H9 (cell line): ENCODE measurements at regions not wholly inside any gene's neighbourhood (a gene's known extent, or its start where the extent isn't known, plus 50 kb on each side); places are given as distances from the start of the nearest gene placed in this dataset.

ENCODE experiments used
- DNase-seq: peaks from one replicate; pipeline ENCODE4 v3.0.0-alpha.2; 2017
- H2AFZ ChIP-seq: one replicate; pipeline ENCODE4 v1.6.1; 2013; ENCODE audit warnings: mild to moderate bottlenecking, low read length, control low read depth, moderate library complexity
- H2AK5ac ChIP-seq: 2 replicates; pipeline ENCODE4 v1.6.1; 2013; ENCODE audit warnings: low read length, control low read depth, mixed read lengths; ENCODE audit not compliant: insufficient read length
- H2BK120ac ChIP-seq: one replicate; pipeline ENCODE4 v1.6.1; 2013; ENCODE audit warnings: low read depth, mild to moderate bottlenecking, low read length, control low read depth, inconsistent platforms; ENCODE audit not compliant: poor library complexity, severe bottlenecking
- H2BK12ac ChIP-seq: 2 replicates; pipeline ENCODE4 v1.6.1; 2013; ENCODE audit warnings: low read length, control low read depth, mixed read lengths, low read depth; ENCODE audit not compliant: insufficient read length
- H2BK15ac ChIP-seq: 2 replicates; pipeline ENCODE4 v1.6.1; 2013; ENCODE audit warnings: low read depth, low read length, control low read depth
- H2BK20ac ChIP-seq: one replicate; pipeline ENCODE4 v1.6.1; 2013; ENCODE audit warnings: low read depth, mild to moderate bottlenecking, low read length, control low read depth, inconsistent platforms; ENCODE audit not compliant: poor library complexity, severe bottlenecking
- H2BK5ac ChIP-seq: 2 replicates; pipeline ENCODE4 v1.6.1; 2013; ENCODE audit warnings: low read length, control low read depth, mixed read lengths; ENCODE audit not compliant: insufficient read length
- H3K14ac ChIP-seq: 2 replicates; pipeline ENCODE4 v1.6.1; 2013; ENCODE audit warnings: low read length, control low read depth; ENCODE audit not compliant: insufficient read depth
- H3K18ac ChIP-seq: 2 replicates; pipeline ENCODE4 v1.6.1; 2013; ENCODE audit warnings: low read depth, mild to moderate bottlenecking, mixed read lengths, low read length, control low read depth; ENCODE audit not compliant: insufficient read length
- H3K23ac ChIP-seq: 2 replicates; pipeline ENCODE4 v1.6.1; 2013; ENCODE audit warnings: low read length, control low read depth, mixed read lengths, low read depth; ENCODE audit not compliant: insufficient read length
- H3K23me2 ChIP-seq: 2 replicates; pipeline ENCODE4 v1.6.1; 2013; ENCODE audit warnings: low read depth, mild to moderate bottlenecking, mixed read lengths, low read length, control low read depth; ENCODE audit not compliant: insufficient read length, poor library complexity, severe bottlenecking
- H3K27ac ChIP-seq: 2 replicates; pipeline ENCODE4 v1.5.1; 2013; ENCODE audit warnings: low read length, control low read depth, mixed read lengths, low read depth; ENCODE audit not compliant: insufficient read length
- H3K27me3 ChIP-seq: 2 replicates; pipeline ENCODE4 v1.6.1; 2013; ENCODE audit warnings: low read length, control low read depth, inconsistent platforms; ENCODE audit not compliant: insufficient read depth
- H3K4ac ChIP-seq: 2 replicates; pipeline ENCODE4 v1.6.1; 2013; ENCODE audit warnings: low read depth, mild to moderate bottlenecking, control low read depth, inconsistent platforms, low read length, moderate library complexity
- H3K4me1 ChIP-seq: 2 replicates; pipeline ENCODE4 v1.6.1; 2013; ENCODE audit warnings: low read length, control low read depth, inconsistent platforms; ENCODE audit not compliant: insufficient read depth
- H3K4me2 ChIP-seq: 2 replicates; pipeline ENCODE4 v1.6.1; 2013; ENCODE audit warnings: low read length, control low read depth, mixed read lengths; ENCODE audit not compliant: insufficient read length, insufficient read depth
- H3K56ac ChIP-seq: 2 replicates; pipeline ENCODE4 v1.6.1; 2013; ENCODE audit warnings: low read depth, mild to moderate bottlenecking, mixed read lengths, low read length, control low read depth; ENCODE audit not compliant: insufficient read length
- H3K79me1 ChIP-seq: 2 replicates; pipeline ENCODE4 v1.6.1; 2013; ENCODE audit warnings: low read depth, mild to moderate bottlenecking, moderate library complexity, low read length, control low read depth, inconsistent platforms; ENCODE audit not compliant: insufficient read depth, poor library complexity, severe bottlenecking
- H3K79me2 ChIP-seq: 2 replicates; pipeline ENCODE4 v1.6.1; 2013; ENCODE audit warnings: low read length, control low read depth, inconsistent platforms; ENCODE audit not compliant: insufficient read depth
- H3K9ac ChIP-seq: 2 replicates; pipeline ENCODE4 v1.6.1; 2013; ENCODE audit warnings: low read length, control low read depth, mixed read lengths; ENCODE audit not compliant: insufficient read length; ENCODE audit errors: extremely low read depth
- H3K9me3 ChIP-seq: one replicate; pipeline ENCODE4 v1.6.1; 2013; ENCODE audit warnings: low read depth, low read length, inconsistent platforms; ENCODE audit not compliant: control insufficient read depth
- H3T11ph ChIP-seq: one replicate; pipeline ENCODE4 v1.6.1; 2013; ENCODE audit warnings: mild to moderate bottlenecking, low read length, control low read depth, inconsistent platforms
- H4K20me1 ChIP-seq: one replicate; pipeline ENCODE4 v1.6.1; 2013; ENCODE audit not compliant: control insufficient read depth, insufficient read length, insufficient read depth
- H4K5ac ChIP-seq: 2 replicates; pipeline ENCODE4 v1.6.1; 2013; ENCODE audit warnings: low read depth, mild to moderate bottlenecking, mixed read lengths, low read length, control low read depth; ENCODE audit not compliant: insufficient read length
- H4K8ac ChIP-seq: replicated peaks from 2 replicates; pipeline ENCODE4 v1.6.1; 2013; ENCODE audit warnings: low read length, control low read depth, mixed read lengths, low read depth; ENCODE audit not compliant: insufficient read length
- H4K91ac ChIP-seq: 2 replicates; pipeline ENCODE4 v1.6.1; 2013; ENCODE audit warnings: low read depth, mild to moderate bottlenecking, moderate library complexity, mixed read lengths, low read length, control low read depth; ENCODE audit not compliant: insufficient read length
- H3K27ac Mint-ChIP-seq, 3 experiments: 2 replicates in 2 of 3; 3 replicates in 1 of 3; pipeline ENCODE4 v1.8.0; 2020 to 2021; ENCODE audit warnings: mixed read lengths in 3 of 3, mild to moderate bottlenecking in 1 of 3, moderate library complexity in 1 of 3
- H3K27me3 Mint-ChIP-seq: 2 replicates; pipeline ENCODE4 v1.8.0; 2021; ENCODE audit warnings: low read depth, mild to moderate bottlenecking, moderate library complexity, mixed read lengths
- H3K36me3 Mint-ChIP-seq, 3 experiments: 2 replicates in 2 of 3; 3 replicates in 1 of 3; pipeline ENCODE4 v1.8.0; 2020 to 2021; ENCODE audit warnings: low read depth in 3 of 3, mixed read lengths in 3 of 3; ENCODE audit not compliant: insufficient read depth in 1 of 3
- H3K4me1 Mint-ChIP-seq, 2 experiments: 2 replicates each; pipeline ENCODE4 v1.8.0; 2020; ENCODE audit warnings: mixed read lengths in 2 of 2
- H3K4me3 Mint-ChIP-seq, 2 experiments: 2 replicates in 1 of 2; 3 replicates in 1 of 2; pipeline ENCODE4 v1.8.0; 2020 to 2021; ENCODE audit warnings: mild to moderate bottlenecking in 2 of 2, mixed read lengths in 2 of 2, moderate library complexity in 1 of 2
- H3K9me3 Mint-ChIP-seq, 2 experiments: 2 replicates in 1 of 2; 3 replicates in 1 of 2; pipeline ENCODE4 v1.8.0; 2020; ENCODE audit warnings: mild to moderate bottlenecking in 2 of 2, mixed read lengths in 2 of 2, moderate library complexity in 1 of 2
- CTCF ChIP-seq: fragments of 200-600 bp; sonication (generic); conservative IDR thresholded peaks from 3 replicates; pipeline ENCODE4 v1.8.0; 2021; ENCODE audit warnings: antibody characterized with exemption, mild to moderate bottlenecking
- WGBS: extraction: QIAGEN DNeasy Blood & Tissue Kit; methylation state at CpG from one replicate; pipeline ENCODE4 v1.1.7; 2013; ENCODE audit warnings: missing lambda C conversion rate, low lambda C conversion rate, mixed read lengths; ENCODE audit not compliant: insufficient read length; ENCODE audit errors: extremely low coverage; 5-methylcytosine and 5-hydroxymethylcytosine counted together

GRCh38 chr2:222049946-222050345 lies 248.9 kb downstream of the PAX3 start:
- Histone ChIP-seq H4K20me1 (peaks cover 3% of the 10 kb centered on the region), H2BK15ac (no peak overlapping the region), H3K4me1 (no peaks in the 10 kb centered on the region; the same call in 1 of the 2 replicates), H2AFZ (no peak overlapping the region), H3K56ac (no peak overlapping the region), H3K4me2 (no peak overlapping the region), H2BK5ac (no peak overlapping the region), H4K91ac (no peak overlapping the region), H3K79me2 (no peaks in the 10 kb centered on the region), H3K4ac (no peak overlapping the region), H2BK120ac (no peak overlapping the region), H3T11ph (no peak overlapping the region), H3K18ac (no peak overlapping the region), H3K27me3 (peaks cover 44% of the 10 kb centered on the region; the same call in 1 of the 2 replicates), H3K9me3 (no peaks in the 10 kb centered on the region), H2BK12ac (no peak overlapping the region), H3K79me1 (no peaks in the 10 kb centered on the region), H4K5ac (no peak overlapping the region), H3K27ac (no peak overlapping the region), H3K23me2 (no peaks in the 10 kb centered on the region), H3K14ac (no peak overlapping the region), H3K23ac (no peak overlapping the region), H2AK5ac (no peak overlapping the region), H4K8ac (no peak overlapping the region), H3K9ac (no peak overlapping the region), H2BK20ac (no peak overlapping the region)
- peaks cover 99% of the 10 kb centered on the region for H3K27me3 Mint-ChIP-seq
- H3K36me3 Mint-ChIP-seq: no peaks in the 10 kb centered on the region
- H3K4me1 Mint-ChIP-seq: peaks cover 10% of the 10 kb centered on the region in 2 experiments
- TF ChIP-seq CTCF: no peak
- peaks cover 3 to 5% of the 10 kb centered on the region in 2 experiments; a peak in 2 of 5 replicates for H3K9me3 Mint-ChIP-seq
- WGBS: no CpG with 5 or more reads among the region's 3 CpGs
- H3K27ac Mint-ChIP-seq: no peak overlapping the region
- DNase-seq: no peak
- no peak overlapping the region for H3K4me3 Mint-ChIP-seq
